ENCODE measurements at regions not wholly inside any gene's neighbourhood (a gene's known extent, or its start where the extent isn't known, plus 50 kb on each side); places are given as distances from the start of the nearest gene placed in this dataset.

DNA sequence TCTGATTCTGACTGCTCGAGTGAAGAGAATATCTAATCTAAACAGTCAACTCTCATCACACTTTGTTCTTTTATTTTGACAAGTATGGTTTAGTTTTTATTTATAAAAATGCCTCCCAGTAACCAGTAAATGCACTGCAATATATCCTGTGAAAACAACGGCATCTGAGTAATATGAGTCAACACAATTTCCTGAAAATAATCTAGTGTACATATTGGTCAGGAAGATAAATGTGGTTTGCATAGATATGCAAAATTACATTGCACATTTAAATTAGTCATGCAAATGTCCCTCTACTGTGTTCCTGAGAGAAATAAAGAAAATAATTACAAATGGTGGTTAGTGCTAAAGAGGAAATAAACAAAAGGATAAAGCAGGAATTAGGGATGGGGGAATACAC is 1190.7 kb upstream of the SEL1L start (continued):
- TF ChIP-seq, protein P1, sequence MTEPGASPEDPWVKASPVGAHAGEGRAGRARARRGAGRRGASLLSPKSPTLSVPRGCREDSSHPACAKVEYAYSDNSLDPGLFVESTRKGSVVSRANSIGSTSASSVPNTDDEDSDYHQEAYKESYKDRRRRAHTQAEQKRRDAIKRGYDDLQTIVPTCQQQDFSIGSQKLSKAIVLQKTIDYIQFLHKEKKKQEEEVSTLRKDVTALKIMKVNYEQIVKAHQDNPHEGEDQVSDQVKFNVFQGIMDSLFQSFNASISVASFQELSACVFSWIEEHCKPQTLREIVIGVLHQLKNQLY (CRISPR knock-in tag; IDR thresholded peaks at IDR 0.05) = no peak
- TF ChIP-seq GRHL2 (CRISPR knock-in tag; IDR thresholded peaks at IDR 0.05; ENCODE audit: insufficient replicate concordance, severe bottlenecking) (no peak), TEAD4 (CRISPR knock-in tag; IDR thresholded peaks at IDR 0.05) (no peak), ZNF263 (CRISPR knock-in tag; IDR thresholded peaks at IDR 0.05; ENCODE audit: low read depth) (no peak)
- TF ChIP-seq, protein P2, sequence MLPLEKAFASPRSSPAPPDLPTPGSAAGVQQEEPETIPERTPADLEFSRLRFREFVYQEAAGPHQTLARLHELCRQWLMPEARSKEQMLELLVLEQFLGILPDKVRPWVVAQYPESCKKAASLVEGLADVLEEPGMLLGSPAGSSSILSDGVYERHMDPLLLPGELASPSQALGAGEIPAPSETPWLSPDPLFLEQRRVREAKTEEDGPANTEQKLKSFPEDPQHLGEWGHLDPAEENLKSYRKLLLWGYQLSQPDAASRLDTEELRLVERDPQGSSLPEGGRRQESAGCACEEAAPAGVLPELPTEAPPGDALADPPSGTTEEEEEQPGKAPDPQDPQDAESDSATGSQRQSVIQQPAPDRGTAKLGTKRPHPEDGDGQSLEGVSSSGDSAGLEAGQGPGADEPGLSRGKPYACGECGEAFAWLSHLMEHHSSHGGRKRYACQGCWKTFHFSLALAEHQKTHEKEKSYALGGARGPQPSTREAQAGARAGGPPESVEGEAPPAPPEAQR (CRISPR knock-in tag; IDR thresholded peaks at IDR 0.05) = no peak

DNA sequence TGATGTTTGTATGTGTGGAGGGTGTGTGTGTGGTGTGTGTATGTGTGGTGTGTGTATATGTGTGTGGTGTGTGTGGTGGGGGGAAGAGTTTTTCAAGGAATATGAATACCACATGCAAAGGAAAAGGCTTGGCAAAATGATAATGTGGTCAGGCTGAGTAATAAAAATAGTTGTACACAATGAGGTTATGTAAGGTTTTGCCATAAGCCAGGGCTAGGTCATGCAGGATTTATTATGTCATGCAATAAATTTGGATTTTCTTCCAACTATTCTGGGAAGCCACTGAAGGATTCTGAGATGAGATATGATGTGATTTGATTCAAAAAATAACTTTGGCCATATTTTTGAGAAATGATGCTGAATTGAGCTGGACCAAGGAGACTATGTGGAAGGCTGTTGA is 1191.6 kb upstream of the SEL1L start:
- no peak overlapping the region for H3K27ac Mint-ChIP-seq
- H3K27me3 Mint-ChIP-seq (ENCODE audit: low read depth) = no peaks in the 10 kb centered on the region
- ATAC-seq = no peak
- H3K4me1 Mint-ChIP-seq = no peaks in the 10 kb centered on the region
- no peaks in the 10 kb centered on the region for H3K36me3 Mint-ChIP-seq
- H3K4me3 Mint-ChIP-seq = no peak overlapping the region
- ChIA-PET POLR2A (no interaction called here), CTCF (no interaction called here)
- no peak for DNase-seq (ENCODE audit: low spot score)
- no peak for TF ChIP-seq NFE2L1 (CRISPR knock-in tag; IDR thresholded peaks at IDR 0.05)
- TF ChIP-seq ZNF396 (CRISPR knock-in tag; IDR thresholded peaks at IDR 0.05; ENCODE audit: borderline replicate concordance) = no peak
- TF ChIP-seq, protein P3, sequence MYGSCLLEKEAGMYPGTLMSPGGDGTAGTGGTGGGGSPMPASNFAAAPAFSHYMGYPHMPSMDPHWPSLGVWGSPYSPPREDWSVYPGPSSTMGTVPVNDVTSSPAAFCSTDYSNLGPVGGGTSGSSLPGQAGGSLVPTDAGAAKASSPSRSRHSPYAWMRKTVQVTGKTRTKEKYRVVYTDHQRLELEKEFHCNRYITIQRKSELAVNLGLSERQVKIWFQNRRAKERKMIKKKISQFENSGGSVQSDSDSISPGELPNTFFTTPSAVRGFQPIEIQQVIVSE (CRISPR knock-in tag; IDR thresholded peaks at IDR 0.05; ENCODE audit: borderline replicate concordance) = no peak
- no peak for TF ChIP-seq GABPB1 (CRISPR knock-in tag; IDR thresholded peaks at IDR 0.05)
- TF ChIP-seq, protein P4, sequence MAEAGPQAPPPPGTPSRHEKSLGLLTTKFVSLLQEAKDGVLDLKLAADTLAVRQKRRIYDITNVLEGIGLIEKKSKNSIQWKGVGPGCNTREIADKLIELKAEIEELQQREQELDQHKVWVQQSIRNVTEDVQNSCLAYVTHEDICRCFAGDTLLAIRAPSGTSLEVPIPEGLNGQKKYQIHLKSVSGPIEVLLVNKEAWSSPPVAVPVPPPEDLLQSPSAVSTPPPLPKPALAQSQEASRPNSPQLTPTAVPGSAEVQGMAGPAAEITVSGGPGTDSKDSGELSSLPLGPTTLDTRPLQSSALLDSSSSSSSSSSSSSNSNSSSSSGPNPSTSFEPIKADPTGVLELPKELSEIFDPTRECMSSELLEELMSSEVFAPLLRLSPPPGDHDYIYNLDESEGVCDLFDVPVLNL (CRISPR knock-in tag; IDR thresholded peaks at IDR 0.05; ENCODE audit: borderline replicate concordance, low read depth) = no peak
- no peak for TF ChIP-seq MXD4 (CRISPR knock-in tag; IDR thresholded peaks at IDR 0.05; ENCODE audit: borderline replicate concordance)
- TF ChIP-seq SP1 (CRISPR knock-in tag; conservative IDR thresholded peaks at IDR 0.05) = no peak
- TF ChIP-seq JAZF1 (CRISPR knock-in tag; IDR thresholded peaks at IDR 0.05) = no peak
- no peak for TF ChIP-seq ZNF671 (CRISPR knock-in tag; IDR thresholded peaks at IDR 0.05)
- no peak for TF ChIP-seq EMX1 (CRISPR knock-in tag; IDR thresholded peaks at IDR 0.05)
- TF ChIP-seq, protein P5, sequence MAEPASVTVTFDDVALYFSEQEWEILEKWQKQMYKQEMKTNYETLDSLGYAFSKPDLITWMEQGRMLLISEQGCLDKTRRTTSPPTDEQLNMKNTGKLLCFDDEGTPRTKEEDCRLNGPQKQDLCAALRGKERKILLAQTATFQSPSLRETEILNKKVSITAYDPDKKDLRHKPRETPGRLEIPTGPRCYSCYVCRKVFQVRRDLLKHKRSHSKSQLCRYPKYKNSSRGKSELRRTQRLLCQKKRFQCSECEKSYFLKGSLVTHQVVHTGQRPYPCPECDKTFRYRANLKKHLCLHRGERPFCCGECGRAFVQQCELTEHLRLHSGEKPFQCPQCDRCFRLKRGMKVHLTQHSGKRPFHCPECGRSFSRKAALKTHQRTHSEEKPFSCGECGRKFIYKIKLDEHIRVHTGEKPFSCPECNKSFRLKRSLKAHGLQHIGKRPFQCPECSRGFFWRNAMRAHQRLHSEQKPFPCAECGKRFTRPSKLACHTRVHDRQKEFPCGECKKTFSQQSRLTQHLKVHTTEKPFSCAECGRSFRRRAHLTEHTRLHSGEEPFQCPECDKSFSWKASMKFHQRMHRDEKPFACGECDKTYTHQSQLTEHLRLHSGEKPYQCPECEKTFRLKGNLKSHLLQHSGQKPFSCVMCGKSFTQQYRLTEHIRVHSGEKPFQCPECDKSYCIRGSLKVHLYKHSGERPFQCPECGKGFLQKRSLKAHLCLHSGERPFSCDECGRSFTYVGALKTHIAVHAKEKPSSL (CRISPR knock-in tag; conservative IDR thresholded peaks at IDR 0.05) = no peak
- no peak for TF ChIP-seq TCF7 (CRISPR knock-in tag; IDR thresholded peaks at IDR 0.05; ENCODE audit: low read depth)
- TF ChIP-seq CBFB (CRISPR knock-in tag; IDR thresholded peaks at IDR 0.05; ENCODE audit: low read depth) = no peak
- no peak for TF ChIP-seq ZNF219 (CRISPR knock-in tag; IDR thresholded peaks at IDR 0.05; ENCODE audit: borderline replicate concordance)
- TF ChIP-seq ESRRA (CRISPR knock-in tag; IDR thresholded peaks at IDR 0.05; ENCODE audit: borderline replicate concordance) = no peak
- TF ChIP-seq, protein P6, sequence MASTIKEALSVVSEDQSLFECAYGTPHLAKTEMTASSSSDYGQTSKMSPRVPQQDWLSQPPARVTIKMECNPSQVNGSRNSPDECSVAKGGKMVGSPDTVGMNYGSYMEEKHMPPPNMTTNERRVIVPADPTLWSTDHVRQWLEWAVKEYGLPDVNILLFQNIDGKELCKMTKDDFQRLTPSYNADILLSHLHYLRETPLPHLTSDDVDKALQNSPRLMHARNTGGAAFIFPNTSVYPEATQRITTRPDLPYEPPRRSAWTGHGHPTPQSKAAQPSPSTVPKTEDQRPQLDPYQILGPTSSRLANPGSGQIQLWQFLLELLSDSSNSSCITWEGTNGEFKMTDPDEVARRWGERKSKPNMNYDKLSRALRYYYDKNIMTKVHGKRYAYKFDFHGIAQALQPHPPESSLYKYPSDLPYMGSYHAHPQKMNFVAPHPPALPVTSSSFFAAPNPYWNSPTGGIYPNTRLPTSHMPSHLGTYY (CRISPR knock-in tag; IDR thresholded peaks at IDR 0.05) = no peak
- no peaks in the 10 kb centered on the region for H3K9me3 Mint-ChIP-seq

All from WTC11 (cell line).